Urinary bladder (tissue), 3 donors: ENCODE measurements at regions not wholly inside any gene's neighbourhood (a gene's known extent, or its start where the extent isn't known, plus 50 kb on each side); places are given as distances from the start of the nearest gene placed in this dataset.
"Not testable (repeated sequence)": the region's sequence is repeated elsewhere in the genome, so short reads cannot be mapped to it uniquely, and the experiment has no call there.

Source experiments
- DNase-seq: peaks from one replicate; pipeline ENCODE4 v3.0.0-alpha.2; 2015; ENCODE audit errors: extremely low spot score
- H3K27ac ChIP-seq: one replicate; pipeline ENCODE4 v1.5.1; 2013; ENCODE audit warnings: low read depth, mild to moderate bottlenecking, moderate library complexity
- H3K36me3 ChIP-seq: one replicate; pipeline ENCODE4 v1.6.1; 2013; ENCODE audit warnings: mild to moderate bottlenecking, moderate library complexity; ENCODE audit not compliant: insufficient read depth
- H3K4me1 ChIP-seq: one replicate; pipeline ENCODE4 v1.6.1; 2013; ENCODE audit warnings: mild to moderate bottlenecking, moderate library complexity; ENCODE audit not compliant: insufficient read depth
- H3K4me3 ChIP-seq: one replicate; pipeline ENCODE4 v1.5.1; 2013; ENCODE audit warnings: low read depth, low read length
- WGBS: extraction: QIAGEN DNeasy Blood & Tissue Kit; methylation state at CpG from one replicate; pipeline ENCODE4 v1.1.7; 2013; 5-methylcytosine and 5-hydroxymethylcytosine counted together
- donor health status: healthy with polysubstance abuse.
- donor health status: healthy.

- no peaks in the 10 kb centered on the region for H3K36me3 ChIP-seq
- H3K4me1 ChIP-seq, result no peaks in the 10 kb centered on the region
- no peak overlapping the region for H3K27ac ChIP-seq
- DNase-seq, result no peak
- H3K4me3 ChIP-seq, result no peak overlapping the region
- 79% methylated on average over 2 of the region's 2 CpGs for WGBS
Observed at GRCh38 chr2:84223191-84223590, 235.9 kb downstream of the SUCLG1 start.

GRCh38 chr2:84221102-84221501, 238.0 kb downstream of the SUCLG1 start:
- 84% methylated on average over 2 of the region's 2 CpGs for WGBS
- not testable (repeated sequence) for H3K4me3 ChIP-seq, H3K4me1 ChIP-seq, H3K36me3 ChIP-seq, H3K27ac ChIP-seq, DNase-seq

GRCh38 chr2:84217456-84217855, 241.6 kb downstream of the SUCLG1 start:
- no peak for DNase-seq
- no peak overlapping the region for H3K27ac ChIP-seq
- H3K36me3 ChIP-seq, result no peaks in the 10 kb centered on the region
- no peak overlapping the region for H3K4me3 ChIP-seq
- no peaks in the 10 kb centered on the region for H3K4me1 ChIP-seq
- 83% methylated on average over 7 of the region's 7 CpGs for WGBS

- DNase-seq, result no peak
- Histone ChIP-seq H3K4me1 (no peaks in the 10 kb centered on the region), H3K4me3 (no peak overlapping the region), H3K27ac (no peak overlapping the region), H3K36me3 (no peaks in the 10 kb centered on the region)
- 70% methylated on average over 3 of the region's 3 CpGs for WGBS
Observed at GRCh38 chr2:84214455-84214854, 244.6 kb downstream of the SUCLG1 start.

- H3K36me3 ChIP-seq, result no peaks in the 10 kb centered on the region
- H3K4me3 ChIP-seq, result no peak overlapping the region
- 78% methylated on average over 5 of the region's 5 CpGs for WGBS
- no peak for DNase-seq
- no peak overlapping the region for H3K27ac ChIP-seq
- H3K4me1 ChIP-seq, result no peaks in the 10 kb centered on the region
Observed at GRCh38 chr2:84212611-84213314, 246.3 kb downstream of the SUCLG1 start.

- Histone ChIP-seq H3K4me1 (no peaks in the 10 kb centered on the region), H3K27ac (no peak overlapping the region), H3K36me3 (no peaks in the 10 kb centered on the region), H3K4me3 (no peak overlapping the region)
- DNase-seq, result no peak
- WGBS, result 59% methylated on average over 7 of the region's 7 CpGs
Observed at GRCh38 chr2:84209941-84210340, 249.1 kb downstream of the SUCLG1 start.

GRCh38 chr2:84204995-84205394, 254.1 kb downstream of the SUCLG1 start:
- DNase-seq, result no peak
- WGBS, result 83% methylated on average over 3 of the region's 3 CpGs
- no peaks in the 10 kb centered on the region for H3K36me3 ChIP-seq
- H3K4me3 ChIP-seq, result no peak overlapping the region
- no peak overlapping the region for H3K27ac ChIP-seq
- H3K4me1 ChIP-seq, result no peaks in the 10 kb centered on the region

- H3K4me3 ChIP-seq, result no peak overlapping the region
- no peaks in the 10 kb centered on the region for H3K36me3 ChIP-seq
- H3K4me1 ChIP-seq, result no peaks in the 10 kb centered on the region
- H3K27ac ChIP-seq, result no peak overlapping the region
- DNase-seq, result no peak
- 70% methylated on average over 4 of the region's 4 CpGs for WGBS
Observed at GRCh38 chr2:84202166-84202565, 256.9 kb downstream of the SUCLG1 start.

GRCh38 chr2:84201158-84201557, 257.9 kb downstream of the SUCLG1 start:
- 79% methylated on average over 5 of the region's 5 CpGs for WGBS
- DNase-seq, result no peak
- no peak overlapping the region for H3K27ac ChIP-seq
- no peaks in the 10 kb centered on the region for H3K36me3 ChIP-seq
- H3K4me3 ChIP-seq, result no peak overlapping the region
- H3K4me1 ChIP-seq, result no peaks in the 10 kb centered on the region

GRCh38 chr2:84197901-84198300, 261.2 kb downstream of the SUCLG1 start:
- H3K4me3 ChIP-seq, result no peak overlapping the region
- H3K36me3 ChIP-seq, result no peaks in the 10 kb centered on the region
- H3K27ac ChIP-seq, result no peak overlapping the region
- no peaks in the 10 kb centered on the region for H3K4me1 ChIP-seq
- no peak for DNase-seq
- 91% methylated on average over 1 of the region's 1 CpG for WGBS

- H3K36me3 ChIP-seq, result no peaks in the 10 kb centered on the region
- no peak overlapping the region for H3K4me3 ChIP-seq
- no peak for DNase-seq
- 51% methylated on average over 3 of the region's 3 CpGs for WGBS
- H3K4me1 ChIP-seq, result no peaks in the 10 kb centered on the region
- H3K27ac ChIP-seq, result no peak overlapping the region
Observed at GRCh38 chr2:84194949-84195644, 264.0 kb downstream of the SUCLG1 start.

GRCh38 chr2:84194181-84194580, 264.9 kb downstream of the SUCLG1 start:
- WGBS, result 73% methylated on average over 2 of the region's 2 CpGs
- H3K27ac ChIP-seq, result no peak overlapping the region
- no peak for DNase-seq
- no peaks in the 10 kb centered on the region for H3K36me3 ChIP-seq
- no peak overlapping the region for H3K4me3 ChIP-seq
- no peaks in the 10 kb centered on the region for H3K4me1 ChIP-seq

- WGBS, result 72% methylated on average over 3 of the region's 3 CpGs
Observed at GRCh38 chr2:84187258-84187657, 271.8 kb downstream of the SUCLG1 start.

GRCh38 chr2:84181927-84182326, 277.2 kb downstream of the SUCLG1 start:
- 68% methylated on average over 2 of the region's 2 CpGs for WGBS
- no peak for DNase-seq

More at GRCh38 chr2:84187258-84187657, 271.8 kb downstream of the SUCLG1 start:
- H3K36me3 ChIP-seq, result no peaks in the 10 kb centered on the region
- no peaks in the 10 kb centered on the region for H3K4me1 ChIP-seq
- no peak overlapping the region for H3K4me3 ChIP-seq
- no peak for DNase-seq
- no peak overlapping the region for H3K27ac ChIP-seq

More at GRCh38 chr2:84181927-84182326, 277.2 kb downstream of the SUCLG1 start:
- Histone ChIP-seq H3K4me1 (no peaks in the 10 kb centered on the region), H3K4me3 (no peak overlapping the region), H3K27ac (no peak overlapping the region), H3K36me3 (no peaks in the 10 kb centered on the region)
